GM21367 (cell line): ENCODE measurements at regions not wholly inside any gene's neighbourhood (a gene's known extent, or its start where the extent isn't known, plus 50 kb on each side); places are given as distances from the start of the nearest gene placed in this dataset.

Experiments used
- ATAC-seq: cut with Tn5 transposase; IDR thresholded peaks from one replicate; pipeline ENCODE4 v1.9.1; 2021; ENCODE audit not compliant: unreplicated experiment

GRCh38 chr6:54057058-54057457, 54.2 kb upstream of the MLIP start:
- ATAC-seq = no peak

DNA sequence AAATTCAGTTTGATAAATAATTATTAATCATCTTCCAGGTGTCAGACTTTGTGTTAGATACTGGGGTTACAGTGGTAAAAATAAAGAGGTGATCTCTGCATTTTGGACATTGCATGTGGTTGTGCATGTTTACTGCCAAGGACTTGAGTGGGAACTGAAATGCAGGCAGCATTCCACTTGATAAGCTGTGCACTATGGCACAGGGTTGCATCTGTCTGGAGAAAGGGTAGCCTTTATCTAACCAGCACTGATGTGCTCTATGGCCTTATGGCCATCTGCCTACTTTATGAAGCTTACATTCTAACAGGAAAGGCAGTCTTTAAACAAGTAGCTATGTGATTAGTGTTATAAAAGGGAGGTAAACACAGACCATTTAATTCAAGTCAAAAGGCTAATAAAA, 53.0 kb upstream of the MLIP start:
- no peak for ATAC-seq

DNA sequence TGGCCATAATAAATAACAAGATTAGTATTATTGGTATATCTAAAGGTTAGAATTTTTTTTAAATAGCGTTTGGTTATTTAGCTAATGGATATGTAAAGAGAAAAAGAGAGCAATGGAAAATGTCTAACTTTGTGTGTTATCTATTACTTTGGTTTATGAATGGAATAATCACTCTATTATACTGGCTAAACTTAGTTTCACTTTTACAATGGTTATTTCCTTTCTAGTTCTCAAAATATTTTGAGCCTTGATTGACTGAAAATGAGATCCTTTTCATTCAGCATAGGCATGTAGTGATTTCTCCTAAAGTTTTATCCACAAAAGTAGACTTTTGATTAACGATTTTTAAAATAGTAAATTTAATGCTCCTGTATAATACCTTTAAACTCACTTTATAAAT, 51.6 kb upstream of the MLIP start:
- ATAC-seq = no peak

- ATAC-seq = no peak
Measured at GRCh38 chr6:54060286-54060685, 51.0 kb upstream of the MLIP start.
